NCI-H1105 treated with DMSO at 0.1 percent for 48 hours (cell line): ENCODE measurements at regions not wholly inside any gene's neighbourhood (a gene's known extent, or its start where the extent isn't known, plus 50 kb on each side); places are given as distances from the start of the nearest gene placed in this dataset.

Experiments used
- DNase-seq: peaks from one replicate; lab custom pipeline; 2025; lab: John Stamatoyannopoulos, UW

- no peak for DNase-seq
These were observed 558.9 kb downstream of the REEP3 start for GRCh38 chr10:64080071-64080470.

DNA sequence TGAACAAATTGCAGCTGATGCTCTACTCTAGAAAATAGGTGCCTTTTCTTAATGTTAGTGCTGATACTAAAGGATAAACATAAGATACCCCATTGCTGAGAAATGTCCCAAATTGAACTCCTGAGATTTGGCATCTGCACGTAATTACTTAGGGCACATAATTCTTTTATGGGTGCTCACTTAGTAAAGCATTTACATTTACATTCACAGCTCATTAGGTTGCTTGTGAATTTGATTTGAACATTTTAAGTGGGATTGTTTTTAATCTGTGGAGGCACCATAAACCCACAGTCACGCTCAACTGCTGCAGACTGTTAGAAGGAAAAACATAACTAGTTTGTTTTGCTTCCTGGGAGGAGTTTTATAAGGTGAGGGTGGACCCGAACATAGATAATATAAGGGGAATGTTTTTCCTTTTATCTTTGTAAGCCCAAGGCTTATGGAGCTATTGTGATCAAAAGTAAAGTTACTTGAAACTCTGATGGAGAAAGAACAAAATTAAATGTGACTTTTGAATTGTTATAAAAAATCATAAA is 560.8 kb downstream of the REEP3 start:
- DNase-seq = no peak

DNA sequence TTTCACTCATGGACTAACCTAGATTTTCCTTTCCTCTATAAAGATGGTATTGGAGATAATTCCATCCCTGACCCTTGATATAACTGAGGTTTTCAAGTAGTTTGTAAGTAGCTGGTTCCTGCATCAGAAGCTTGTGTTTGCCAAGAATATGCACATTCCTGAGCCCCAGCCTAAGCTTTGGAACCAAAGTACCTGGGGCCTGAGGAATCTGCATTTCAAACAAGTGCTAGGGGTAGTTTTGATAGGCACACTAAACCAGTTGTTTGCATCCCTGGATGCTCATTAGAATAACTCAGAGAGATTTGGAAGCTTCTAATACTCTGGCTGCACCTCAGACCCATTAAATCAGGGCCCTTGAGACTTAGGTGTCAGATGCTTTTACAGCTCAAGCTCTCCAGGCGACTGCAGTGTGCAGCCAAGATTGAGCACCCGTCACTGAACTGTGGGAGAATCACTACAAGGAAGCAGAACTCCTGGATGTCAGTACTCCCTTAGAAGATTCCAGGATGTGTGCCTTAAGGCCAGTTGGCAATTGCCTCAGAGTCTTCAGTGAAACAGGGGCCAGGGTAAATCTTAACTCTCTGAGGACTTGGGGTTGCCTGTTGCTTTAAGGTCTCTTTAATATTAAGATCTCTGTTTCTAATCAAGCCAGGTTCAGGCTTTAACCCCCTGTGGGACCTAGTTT is 565.0 kb downstream of the REEP3 start:
- DNase-seq = no peak

- no peak for DNase-seq
These were observed 568.4 kb downstream of the REEP3 start for GRCh38 chr10:64089648-64090047.

DNA sequence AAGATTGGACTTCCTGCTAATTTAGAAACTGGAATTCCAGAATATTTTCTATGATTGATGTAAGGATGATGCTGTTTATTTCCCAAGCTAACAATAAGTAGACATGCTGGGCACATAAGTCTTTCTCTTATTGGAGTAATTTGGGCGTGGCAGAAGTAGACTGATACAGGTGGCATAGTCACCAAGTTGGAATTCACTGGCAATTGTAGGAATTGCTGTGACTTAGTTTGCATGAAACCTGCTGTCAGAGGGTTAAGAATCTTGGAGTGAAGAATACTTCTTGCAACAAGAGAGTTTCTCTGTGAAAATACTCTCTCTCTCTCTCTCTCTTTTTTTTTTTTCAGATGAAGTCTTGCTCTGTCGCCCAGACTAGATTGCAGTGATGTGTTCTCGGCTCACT is 569.7 kb downstream of the REEP3 start:
- DNase-seq = no peak

DNA sequence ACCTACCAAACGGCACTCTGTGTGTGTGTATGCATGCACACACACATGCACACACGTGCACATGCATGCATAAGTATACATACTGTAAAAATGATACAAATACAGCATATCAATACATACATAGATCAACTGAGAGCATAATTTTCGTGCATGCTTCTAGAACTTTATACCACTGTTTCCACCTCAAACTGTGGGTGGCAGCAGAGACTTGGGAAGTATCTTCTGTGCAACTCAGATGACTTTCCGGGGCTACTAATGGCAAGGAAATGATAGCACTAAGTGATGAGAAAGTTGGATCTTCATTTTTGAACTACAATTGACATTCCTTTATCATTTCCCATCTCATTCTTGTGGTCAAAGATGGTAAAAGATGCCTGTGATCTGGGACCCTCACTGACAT is 570.7 kb downstream of the REEP3 start:
- DNase-seq = no peak

- no peak for DNase-seq
These were observed 572.1 kb downstream of the REEP3 start for GRCh38 chr10:64093304-64093703.

DNA sequence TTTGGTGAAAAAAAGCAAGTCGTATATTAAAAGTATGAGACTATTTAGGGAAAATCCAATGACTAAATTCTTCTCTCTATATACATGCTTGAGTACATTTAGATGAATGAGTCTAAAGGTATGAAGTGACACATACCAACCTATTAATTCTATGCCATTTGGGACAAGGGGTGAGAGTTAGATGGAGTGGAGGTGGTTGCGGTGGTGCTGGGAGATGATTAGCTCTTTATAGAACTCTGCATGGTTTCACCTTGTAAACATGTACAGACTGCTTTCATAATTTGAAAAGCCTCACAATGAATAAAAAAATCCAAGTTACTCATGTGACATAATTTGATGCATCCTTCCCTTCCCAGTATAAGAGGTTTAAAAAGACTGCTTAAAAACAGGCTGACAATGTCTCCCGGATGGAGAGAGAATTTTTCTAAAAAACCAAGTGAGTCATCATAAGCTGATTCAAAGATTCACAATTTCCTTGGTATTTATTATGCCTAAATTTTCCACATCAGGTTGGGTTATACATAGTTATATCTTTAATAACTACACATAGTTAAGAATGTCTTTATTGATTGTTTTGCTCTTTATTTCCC is 572.8 kb downstream of the REEP3 start:
- no peak for DNase-seq

- no peak for DNase-seq
These were observed 575.7 kb downstream of the REEP3 start for GRCh38 chr10:64096941-64097340.

DNA sequence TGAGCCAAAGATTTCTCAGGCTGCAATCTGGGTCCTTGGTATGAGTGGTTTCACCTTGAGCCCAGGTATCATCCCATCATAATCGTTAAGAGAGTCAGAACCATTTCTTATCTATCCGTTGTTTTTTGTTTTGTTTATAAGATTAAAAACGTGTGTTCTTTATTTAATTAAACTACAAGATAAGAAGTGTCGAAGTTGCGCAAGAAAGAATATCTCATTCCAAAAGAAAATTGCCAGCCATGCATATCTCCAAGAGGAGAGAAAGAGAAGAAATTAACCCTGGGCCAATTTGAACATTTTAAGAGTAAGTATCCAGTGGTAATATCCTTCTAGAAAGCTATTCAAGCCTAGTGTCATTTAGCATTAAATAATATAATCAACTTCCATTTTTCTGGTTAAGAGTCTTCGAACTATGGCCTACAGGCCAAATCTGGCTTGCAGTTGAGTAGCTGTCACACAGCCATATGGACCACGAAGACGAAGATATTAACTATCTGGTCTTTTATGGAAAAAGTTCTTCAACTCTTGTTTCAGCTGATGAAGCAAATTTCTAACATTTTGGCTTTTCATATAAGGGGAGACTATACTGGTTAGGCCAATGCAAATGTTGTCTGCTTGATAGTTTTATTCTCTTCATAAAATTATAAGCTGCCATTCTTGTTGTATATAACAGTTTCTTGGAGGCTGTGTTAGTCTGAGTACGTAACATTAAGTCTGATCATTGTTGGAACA is 576.4 kb downstream of the REEP3 start:
- DNase-seq = no peak

- DNase-seq = no peak
These were observed 577.8 kb downstream of the REEP3 start for GRCh38 chr10:64098994-64099393.

GRCh38 chr10:64101606-64102263 is 580.5 kb downstream of the REEP3 start:
- no peak for DNase-seq

DNA sequence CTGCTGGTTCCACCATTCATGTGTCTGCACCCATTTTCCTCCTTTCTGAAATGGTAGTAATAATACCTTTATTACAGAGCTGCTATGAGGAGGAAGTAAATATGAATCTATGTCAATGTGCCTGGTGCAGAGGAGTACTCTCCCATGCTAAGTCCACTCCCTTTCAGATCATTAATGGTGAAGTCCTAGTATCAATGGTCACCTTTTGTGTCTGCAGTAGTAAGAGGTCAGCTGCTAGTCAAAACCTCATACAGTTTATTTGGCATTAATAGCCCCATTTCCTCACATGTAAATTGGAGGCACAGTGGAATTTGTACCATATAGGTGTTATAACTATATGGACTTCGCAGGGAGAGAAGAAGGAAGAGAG is 581.0 kb downstream of the REEP3 start:
- DNase-seq = no peak

- DNase-seq = no peak
These were observed 581.7 kb downstream of the REEP3 start for GRCh38 chr10:64102916-64103315.

DNA sequence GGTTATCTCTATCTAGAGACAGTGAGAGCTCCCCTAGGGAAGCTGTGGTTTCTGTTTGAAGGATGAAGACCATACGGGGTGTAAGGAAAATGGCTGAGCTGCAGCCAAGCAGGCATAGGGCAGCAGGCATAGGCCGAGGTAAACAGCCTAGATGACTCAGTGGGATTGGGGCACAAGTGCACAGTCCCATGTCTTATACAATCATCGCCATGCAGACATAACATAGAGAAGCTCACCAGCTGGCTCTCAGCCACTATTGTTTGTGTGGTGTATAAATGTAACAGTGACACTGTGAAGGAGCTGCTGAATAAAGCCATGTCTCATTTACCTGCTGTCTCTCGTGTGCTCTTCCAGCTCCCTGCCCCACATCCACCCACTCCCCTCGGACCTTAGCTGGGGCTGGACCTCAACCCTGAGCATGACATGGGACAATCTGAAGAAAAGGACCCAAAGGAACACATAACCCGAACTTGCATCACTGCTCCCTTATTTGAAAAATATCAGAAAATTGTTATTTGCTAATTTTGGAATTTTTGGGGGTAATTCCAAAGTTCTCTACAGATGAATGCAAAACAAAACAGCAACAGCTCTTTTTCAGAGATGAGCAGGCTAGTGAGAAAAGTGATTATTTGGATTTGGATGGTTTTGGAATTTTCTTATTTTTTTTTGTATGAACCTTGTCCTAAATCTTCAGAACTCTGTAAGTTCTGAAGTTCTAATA is 582.7 kb downstream of the REEP3 start:
- no peak for DNase-seq

GRCh38 chr10:64109926-64110495 is 588.8 kb downstream of the REEP3 start:
- no peak for DNase-seq

GRCh38 chr10:64112701-64113355 is 591.6 kb downstream of the REEP3 start:
- no peak for DNase-seq

DNA sequence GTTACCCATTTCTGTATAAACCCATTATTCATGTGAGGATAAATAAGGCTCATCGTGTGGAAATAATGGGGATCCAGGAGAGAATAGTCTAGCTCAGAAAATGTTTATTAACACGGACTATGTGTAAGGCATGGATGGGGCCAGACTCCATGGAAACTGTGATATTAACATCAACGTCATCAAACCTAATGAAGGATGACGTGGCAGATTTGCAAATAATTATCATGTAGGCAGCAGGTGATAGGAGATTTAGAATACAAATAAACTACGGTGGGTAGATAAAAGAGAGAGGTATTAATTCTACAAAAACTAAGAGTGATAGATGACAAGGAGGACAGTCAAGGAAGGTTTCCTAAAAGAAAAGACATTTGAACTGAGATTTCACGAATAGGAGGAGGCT is 592.2 kb downstream of the REEP3 start:
- DNase-seq = no peak

- DNase-seq = no peak
These were observed 592.6 kb downstream of the REEP3 start for GRCh38 chr10:64113792-64114191.

- DNase-seq = no peak
These were observed 594.3 kb downstream of the REEP3 start for GRCh38 chr10:64115471-64115870.
